HG03196 (cell line): ENCODE measurements at regions not wholly inside any gene's neighbourhood (a gene's known extent, or its start where the extent isn't known, plus 50 kb on each side); places are given as distances from the start of the nearest gene placed in this dataset.
A peak's percentile ranks its signal among the peaks of the same experiment; 100 is the strongest.
"Not testable (repeated sequence)": the region's sequence is repeated elsewhere in the genome, so short reads cannot be mapped to it uniquely, and the experiment has no call there.

Source experiments
- ATAC-seq: cut with Tn5 transposase; IDR thresholded peaks from one replicate; pipeline ENCODE4 v1.9.1; 2021; ENCODE audit not compliant: unreplicated experiment

DNA sequence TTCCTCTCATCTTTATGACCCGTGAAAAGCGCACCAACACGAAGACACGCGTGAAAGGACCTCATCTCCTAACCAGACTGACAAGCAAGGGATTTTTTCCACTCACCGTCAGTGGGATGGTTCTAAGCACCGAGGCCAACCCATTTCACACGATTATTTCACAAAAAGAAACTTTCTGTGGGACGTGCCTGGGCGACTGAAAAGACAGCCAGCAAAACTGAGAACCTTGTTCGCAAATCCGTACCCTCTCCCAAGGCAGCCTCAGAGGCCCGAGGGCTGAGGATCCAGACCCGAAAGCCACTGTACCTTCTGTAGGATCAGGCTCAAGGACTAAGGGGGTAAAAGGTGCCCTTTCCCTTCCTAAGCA lies 84.9 kb upstream of the METTL9 start:
- ATAC-seq = not testable (repeated sequence)

DNA sequence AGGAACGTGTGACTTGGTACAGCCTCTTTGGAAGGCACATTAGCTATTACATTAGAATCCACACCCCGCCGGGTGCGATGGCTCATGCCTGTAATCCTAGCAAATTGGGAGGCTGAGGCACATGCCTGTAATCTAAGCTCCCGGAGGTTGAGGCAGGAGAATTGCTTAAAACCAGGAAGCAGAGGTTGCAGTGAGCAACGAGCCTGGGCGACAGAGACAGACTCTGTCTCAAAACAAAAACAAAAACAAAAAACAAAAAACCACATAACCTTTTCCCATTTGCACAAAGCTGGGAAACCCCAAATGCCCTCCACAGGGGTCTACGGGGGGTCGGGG lies 82.7 kb upstream of the METTL9 start:
- not testable (repeated sequence) for ATAC-seq

DNA sequence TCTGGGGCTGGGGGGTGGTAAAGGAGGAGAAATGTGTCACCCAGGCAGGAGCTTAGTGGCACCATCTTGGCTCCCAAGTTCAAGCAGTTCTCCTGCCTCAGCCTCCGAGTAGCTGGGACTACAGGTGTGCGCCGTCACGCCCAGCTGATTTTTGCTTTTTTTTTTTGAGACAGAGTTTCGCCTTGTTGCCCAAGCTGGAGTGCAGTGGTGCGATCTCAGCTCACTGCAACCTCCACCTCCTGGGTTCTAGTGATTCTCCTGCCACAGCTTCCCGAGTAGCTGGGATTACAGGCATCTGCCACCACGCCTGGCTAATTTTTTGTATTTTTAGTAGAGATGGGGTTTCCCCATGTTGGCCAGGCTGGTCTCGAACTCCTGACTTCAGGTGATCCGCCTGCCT lies 82.1 kb upstream of the METTL9 start:
- ATAC-seq = peak; percentile 13

DNA sequence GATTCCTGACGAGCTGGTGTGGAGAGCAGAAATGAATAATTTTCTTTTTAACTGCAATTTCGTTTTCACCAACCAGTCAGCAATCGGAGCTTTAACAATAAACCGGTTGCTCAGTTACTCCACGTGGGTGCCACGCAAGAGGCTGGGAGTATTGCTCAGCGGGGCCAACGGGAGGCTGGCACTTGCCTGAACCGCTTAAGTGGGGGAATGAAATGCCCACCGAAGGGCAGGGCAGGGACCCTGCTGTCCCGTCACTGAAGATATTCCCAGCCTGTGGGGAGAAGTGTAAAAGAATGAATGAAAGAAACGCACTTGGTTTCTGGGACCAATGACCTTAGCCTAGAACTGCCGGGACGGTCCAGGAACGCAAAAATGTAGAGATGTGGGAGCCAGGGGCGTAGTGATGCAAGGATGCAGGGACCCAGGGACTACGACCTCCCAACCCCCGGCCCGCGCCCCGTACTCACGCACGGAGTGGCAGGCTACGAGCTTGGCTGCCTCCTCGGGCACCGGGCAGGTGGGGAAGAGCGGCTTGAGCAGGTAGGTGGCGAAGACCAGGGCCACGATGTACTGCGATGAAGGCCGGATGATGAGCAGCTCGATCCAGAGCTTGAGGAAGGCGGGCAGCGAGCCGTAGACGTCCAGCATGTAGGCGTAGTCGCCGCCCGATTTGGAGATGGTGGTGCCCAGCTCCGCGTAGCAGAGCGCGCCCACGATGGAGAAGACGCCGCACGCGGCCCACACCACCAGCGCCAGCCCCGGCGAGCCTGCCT lies 79.8 kb upstream of the METTL9 start:
- not testable (repeated sequence) for ATAC-seq

DNA sequence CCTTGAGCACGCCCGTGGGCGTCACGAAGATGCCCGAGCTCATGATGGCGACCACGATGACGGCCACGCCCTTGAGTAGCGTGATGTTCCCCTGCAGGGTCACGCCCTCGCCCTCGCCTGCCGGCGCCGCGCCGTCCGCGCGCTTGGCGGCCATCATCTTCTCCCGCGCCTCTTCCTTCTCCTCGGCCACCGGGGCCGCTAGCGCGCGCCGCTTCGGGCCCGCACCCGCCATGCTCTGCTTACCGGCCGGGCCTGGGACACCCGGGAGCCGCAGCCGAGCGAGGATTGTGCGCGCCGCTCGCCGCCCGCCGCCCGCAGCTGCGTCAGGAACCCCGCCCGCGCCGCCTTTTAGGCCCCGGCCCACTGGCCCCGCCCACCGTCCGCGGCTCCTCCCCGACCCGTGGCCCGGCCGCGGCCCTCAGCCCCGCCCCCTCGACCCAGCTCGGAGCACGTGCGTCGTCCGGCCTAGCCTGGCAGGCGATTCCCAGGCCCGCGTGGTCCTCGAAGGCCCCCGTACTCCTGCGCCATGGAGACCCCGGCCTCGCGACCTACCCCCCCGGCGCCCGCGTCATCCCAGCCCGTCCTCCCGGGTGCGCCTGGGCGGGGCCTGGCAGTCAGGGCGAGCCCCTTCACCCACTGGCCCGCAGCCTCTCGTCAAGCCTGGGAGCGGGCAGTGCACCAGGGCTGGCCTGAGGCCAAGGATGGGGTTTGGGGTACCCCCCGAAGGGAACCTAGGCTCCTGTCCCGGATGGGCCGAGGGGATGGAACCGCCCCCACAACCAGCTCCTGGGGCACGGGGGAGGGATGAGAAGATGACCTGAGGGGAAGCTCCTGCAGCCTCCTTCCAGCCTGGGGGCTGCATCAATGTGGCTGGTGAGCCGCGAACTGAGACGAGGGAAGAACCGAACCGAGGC lies 79.0 kb upstream of the METTL9 start:
- peak; percentile 48 for ATAC-seq

DNA sequence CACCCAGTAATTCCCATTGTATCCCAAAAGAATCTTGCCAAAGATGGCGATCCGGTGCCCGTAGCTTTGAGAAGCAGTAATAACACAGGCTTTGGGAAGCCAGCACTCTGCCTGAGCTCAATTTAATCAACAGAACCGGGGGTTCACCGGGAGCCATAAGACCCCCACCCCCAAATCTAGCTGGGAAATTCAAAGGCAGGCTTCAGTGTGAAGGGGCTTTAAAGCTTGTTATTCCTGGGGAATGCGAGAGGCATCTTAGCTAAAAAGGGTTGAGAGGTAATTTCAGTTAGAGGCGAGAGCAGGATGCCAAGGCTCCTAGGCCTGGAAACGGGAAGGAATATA lies 78.4 kb upstream of the METTL9 start:
- not testable (repeated sequence) for ATAC-seq

DNA sequence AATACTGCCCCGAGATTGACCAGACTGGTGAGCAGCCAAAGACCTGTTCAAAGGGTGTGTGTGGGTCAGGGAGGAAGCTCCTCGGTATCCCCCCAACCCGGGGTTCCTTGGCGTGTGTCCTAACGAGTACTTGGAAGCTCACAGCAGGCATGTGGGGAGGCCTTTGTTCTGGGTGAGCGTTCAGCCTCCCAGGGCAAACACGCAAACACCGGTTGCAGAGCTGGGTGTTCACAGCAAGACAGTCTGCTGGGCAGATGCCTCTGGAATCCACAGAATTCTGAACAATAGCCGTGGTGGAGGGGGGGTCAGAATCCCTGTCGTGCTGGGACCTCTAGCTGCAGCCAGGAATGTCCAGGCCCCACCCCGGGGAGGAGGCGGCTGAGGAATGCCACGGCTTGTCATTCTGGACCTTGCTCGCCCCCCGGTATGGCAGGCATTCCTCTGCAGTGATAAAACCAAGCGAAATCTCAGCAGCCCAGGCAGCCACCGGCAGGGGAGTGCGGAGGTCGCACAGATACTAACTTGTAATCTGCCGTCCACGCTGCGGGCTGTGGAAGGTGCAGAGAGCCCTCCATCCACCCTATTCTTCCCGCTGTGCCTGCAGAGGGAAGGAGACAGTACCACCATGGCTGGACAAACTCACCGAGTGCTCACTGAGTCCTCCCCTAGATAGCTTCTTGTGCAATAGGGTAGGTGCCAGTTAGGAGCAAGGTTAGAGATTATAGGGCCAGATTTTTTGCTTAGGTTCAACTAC lies 77.8 kb upstream of the METTL9 start:
- ATAC-seq = not testable (repeated sequence)

DNA sequence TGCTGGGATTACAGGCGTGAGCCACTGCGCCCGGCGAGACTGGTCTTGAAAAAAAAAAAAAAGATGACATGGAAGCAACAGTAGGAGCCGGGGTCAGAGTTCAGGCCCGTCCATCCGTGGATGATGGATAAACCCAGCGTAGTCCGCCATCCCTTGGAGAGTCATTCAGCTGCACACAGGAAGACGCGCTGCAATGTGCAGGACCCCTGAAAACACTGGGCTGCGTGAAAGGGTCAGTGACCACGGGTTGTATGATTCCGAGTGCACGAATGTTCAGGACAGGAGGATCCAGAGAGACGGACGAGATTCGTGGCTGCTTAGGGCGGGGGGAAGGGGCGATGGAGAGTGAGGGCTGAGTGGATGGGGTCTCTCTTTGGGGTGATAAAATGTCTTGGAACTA lies 76.5 kb upstream of the METTL9 start:
- not testable (repeated sequence) for ATAC-seq

DNA sequence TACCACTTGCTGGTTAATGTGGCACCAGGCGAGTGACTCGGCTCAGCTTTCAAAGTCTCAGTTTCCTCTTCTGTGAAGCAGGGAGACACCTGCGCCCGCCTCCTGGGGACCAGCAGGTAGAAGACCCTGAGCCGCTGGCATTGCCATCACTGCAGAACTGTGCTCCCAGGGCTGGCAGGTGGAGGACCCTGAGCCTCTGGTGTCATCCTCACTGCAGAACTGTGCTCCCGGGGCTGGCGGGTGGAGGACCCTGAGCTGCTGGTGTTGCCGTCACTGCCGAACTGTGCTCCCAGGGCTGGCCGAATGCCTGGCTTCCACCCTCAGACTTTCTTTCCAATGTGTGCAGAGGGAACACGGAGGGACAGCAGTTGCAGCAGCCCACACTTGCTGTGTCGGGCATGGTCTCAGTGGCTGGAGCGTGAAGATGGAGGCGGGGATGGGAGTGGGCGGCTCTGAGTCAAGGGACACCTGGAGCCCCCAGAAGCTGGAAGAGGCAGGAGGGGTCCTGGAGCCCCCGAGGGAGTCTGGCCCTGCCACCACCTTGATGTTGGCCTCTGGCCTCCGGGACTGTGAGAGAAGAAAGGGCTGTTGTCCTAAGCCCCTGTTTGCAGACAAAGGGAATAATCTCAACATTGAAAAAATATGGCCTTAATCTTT lies 75.8 kb upstream of the METTL9 start:
- no peak for ATAC-seq

DNA sequence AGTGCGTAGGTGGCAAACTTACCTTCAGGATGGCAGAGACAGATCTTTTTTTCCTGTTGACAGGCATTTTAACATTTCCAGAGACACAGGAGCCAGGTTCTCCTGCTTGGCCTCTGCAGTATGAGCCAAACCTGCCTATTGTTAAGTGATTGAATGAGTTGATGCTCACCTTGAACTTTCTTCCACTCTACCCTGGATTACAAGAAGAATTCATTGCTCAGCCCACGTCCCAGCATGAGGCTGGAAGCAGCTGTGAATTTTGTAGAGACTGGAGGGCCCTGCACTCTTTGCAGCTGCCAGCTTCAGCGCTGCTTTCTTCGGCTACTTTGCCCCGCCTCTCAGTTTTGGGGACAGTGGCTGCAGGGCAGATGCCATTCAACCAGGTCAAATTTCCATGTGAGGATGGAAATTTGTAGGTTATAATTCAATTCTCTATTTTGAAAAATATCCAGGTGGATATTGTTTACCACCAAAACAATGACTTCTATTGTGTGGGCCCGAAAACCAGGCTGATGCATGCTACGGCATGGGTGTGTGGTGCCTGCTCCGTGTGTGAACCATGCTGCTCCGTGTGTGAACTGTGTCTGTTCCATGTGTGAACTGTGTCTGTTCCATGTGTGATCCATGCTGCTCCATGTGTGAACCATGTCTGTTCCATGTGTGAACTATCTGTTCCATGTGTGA lies 75.2 kb upstream of the METTL9 start:
- ATAC-seq = no peak

DNA sequence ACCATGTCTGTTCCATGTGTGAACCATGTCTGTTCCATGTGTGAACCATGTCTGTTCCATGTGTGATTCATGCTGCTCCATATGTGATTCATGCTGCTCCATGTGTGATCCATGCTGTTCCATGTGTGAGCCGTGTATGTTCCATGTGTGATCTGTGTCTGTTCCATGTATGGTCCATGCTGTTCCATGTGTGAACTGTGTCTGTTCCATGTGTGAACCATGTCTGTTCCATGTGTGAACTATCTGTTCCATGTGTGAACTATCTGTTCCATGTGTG lies 74.7 kb upstream of the METTL9 start:
- ATAC-seq = not testable (repeated sequence)

DNA sequence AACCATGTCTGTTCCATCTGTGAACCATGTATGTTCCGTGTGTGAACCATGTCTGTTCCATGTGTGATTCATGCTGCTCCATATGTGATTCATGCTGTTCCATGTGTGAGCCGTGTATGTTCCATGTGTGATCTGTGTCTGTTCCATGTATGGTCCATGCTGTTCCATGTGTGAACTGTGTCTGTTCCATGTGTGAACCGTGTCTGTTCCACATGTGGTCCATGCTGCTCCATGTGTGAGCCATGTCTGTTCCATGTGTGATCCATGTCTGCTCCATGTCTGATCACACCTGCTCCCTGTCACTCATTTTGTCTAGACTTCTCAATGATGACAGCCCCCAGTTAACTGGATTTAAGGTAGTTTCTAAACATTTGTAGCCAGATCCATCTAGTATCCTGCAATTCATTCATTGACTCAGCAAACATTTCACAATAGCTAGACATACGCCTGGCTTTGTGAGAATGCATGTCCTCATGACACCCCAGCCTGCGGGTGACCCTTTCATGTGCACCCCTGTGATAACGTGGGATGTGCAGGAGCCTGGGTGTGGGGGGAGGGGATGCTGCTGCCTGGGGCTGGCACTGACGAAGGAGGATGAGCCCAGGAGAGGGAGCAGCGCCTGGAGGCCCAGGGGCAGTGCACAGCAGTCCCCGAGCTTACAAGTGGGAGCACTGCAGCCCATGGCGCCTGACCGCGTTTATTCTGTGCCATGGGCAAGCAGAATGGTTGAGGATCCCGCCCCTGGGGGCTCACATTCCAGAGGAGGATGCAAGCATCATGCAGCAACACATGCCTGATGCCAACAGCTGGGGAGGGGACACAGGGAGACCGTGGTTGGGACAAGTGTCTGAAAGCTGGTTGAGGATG lies 74.1 kb upstream of the METTL9 start:
- not testable (repeated sequence) for ATAC-seq

DNA sequence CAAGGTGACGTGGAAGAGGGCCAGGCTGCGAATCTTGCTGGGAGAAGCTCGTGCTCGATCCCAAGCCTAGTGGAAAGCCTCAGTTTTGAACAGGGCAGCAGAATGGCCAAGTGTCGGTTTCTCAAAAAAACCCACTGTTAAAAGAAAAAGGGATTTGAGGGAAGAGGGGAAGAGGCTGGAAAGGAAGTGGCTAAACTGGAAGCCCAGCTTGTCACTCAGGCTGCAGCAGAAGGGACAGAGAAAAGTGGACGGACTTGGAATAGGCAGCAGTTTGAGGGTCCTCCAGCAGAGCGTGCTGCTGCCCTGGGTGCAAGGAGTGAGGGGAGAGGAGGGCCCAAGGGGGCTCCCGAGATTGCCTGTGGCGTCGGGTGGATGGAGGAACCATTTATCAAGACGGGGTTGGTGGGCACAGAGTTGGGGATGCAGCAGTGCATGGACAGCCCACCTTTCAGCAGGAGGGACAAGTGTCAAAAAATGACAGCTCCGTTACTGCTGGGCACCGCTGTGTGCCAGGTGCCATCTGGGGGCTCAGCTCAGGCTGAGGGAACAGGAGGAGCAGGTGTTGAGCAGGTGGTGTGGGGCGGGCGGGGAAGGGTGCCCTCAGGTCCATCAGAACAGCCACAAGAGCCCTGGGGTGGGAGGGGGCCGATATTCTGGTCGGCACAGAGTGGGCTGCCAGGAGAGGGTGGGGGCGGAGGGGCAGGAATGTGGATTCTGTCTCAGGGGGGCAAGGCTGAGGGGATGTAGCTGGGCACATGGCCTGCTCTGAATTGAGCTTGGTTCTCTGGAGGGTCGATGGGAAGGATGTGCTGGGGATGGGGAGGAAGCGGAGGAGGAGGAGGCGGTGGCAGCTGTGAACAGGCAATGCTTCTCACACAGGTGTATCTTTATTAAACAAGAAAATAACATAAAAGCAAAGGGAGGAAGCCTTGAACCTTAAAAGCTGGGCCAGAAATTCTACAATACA lies 73.1 kb upstream of the METTL9 start:
- not testable (repeated sequence) for ATAC-seq

DNA sequence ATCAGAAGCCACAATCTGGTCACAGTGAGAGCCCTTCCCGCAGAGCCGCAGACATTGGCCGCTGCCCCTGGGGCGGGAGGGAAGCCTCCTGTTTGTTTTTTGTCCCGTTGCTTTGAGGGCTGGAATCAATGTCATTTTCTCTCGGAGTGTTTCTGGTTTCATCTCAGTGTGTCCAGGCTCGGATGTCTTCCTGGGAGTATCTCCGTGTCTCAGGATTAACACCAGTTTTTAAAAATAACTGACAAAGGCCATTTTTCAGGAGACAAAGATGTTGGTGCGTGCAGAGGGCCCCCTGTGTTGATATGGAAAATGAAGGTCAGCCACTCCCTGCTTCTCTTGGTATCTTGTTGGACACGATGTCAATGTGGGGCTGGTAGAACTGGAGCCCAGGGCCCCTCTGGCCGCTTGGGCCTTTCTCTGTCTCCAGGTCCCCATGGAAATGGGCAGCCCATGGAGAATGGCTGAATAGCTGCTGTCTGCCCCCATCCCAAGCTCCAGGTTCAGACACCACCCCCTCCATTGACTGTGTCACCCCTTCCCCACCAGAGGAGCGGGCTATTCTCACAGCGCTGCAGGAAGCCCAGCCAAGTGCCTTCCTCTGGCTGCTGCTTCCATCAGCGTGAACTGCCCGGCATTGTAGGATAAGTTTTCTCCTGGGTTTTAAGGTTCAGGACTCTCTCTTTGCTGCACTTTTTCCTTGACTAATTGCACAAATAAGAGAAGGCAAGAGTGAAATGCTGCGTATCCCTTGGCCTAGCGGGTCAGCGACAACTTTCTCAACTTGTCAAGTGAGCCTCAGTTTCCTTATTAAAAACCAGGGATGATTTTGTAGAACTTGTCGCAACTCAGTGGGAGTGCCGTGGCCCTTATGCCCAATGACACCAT lies 72.2 kb upstream of the METTL9 start:
- ATAC-seq = no peak

DNA sequence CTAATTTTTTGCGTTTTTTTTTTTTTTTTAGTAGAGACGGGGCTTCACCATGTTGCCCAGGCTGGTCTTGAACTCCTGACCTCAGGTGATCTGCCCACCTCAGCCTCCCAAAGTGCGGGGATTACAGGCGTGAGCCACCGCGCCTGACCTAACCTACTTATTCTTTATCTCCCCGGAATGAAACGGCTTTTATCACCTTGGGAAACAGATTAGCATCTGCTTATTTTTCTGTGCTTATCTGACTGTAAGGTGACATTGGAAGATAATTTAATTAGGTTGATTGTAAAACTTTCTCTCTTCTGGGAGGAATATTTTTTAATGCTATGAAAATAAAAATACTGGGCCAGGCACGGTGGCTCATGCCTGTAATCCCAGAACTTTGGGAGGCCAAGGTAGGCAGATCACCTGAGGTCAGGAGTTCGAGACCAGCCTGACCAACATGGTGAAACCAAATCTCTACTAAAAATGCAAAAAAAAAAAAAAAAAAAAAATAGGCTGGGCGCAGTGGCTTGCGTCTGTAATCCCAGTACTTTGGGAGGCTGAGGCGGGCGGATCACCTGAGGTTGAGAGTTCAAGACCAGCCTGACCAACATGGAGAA lies 70.2 kb upstream of the METTL9 start:
- ATAC-seq = not testable (repeated sequence)

DNA sequence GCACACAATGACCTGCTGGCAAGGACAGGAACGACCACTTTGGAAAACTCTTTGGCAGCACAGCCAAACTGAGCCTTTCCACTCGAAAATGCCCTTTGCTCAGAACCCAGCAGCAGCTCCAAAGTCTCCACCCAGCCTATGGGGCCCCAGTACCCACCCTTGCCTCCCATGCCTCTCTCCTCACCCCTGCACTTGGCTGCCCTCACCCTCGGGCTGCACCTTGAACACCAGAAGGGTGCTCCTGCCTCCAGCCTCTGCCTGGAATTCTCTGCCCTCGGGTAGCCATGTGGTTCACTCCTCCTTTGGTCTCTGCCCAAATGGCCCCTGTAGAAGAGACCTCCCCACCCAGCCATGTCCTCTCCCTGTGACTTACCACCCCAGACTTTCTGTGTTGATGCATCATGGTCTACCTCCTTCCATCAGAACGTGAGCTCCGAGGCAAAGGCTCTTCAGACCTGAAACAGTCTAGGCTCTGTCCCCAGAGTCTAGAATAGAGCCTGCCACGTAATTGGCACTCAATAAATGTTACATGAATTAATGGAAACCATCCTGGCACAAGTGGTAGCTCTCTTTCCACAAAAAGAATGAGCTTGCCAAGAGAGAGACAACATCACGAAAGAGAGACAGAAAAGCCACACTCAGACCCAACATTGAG lies 68.5 kb upstream of the METTL9 start:
- not testable (repeated sequence) for ATAC-seq

DNA sequence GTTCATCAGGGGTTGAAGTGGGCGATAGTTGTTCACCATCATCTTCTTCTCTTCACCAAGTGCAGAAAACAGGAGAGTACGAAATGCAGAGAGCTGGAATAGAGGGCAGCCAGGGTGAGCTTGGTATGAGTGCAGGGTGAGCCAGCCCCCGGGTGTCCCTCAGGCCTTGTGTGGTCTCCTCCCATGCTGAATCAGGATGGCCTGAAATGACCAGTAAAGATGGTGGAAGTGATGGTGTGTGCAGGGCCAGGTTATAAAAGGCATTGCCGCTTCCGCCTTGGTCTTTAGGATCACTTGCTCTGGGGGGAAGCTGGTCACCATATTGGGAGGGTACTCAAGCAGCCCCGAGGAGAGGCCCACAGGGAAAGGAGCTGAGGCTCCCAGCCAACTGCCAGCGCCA lies 66.4 kb upstream of the METTL9 start:
- ATAC-seq = not testable (repeated sequence)
